Neural progenitor cell (in vitro differentiated cells): ENCODE measurements at regions not wholly inside any gene's neighbourhood (a gene's known extent, or its start where the extent isn't known, plus 50 kb on each side); places are given as distances from the start of the nearest gene placed in this dataset.
"Not testable (repeated sequence)": the region's sequence is repeated elsewhere in the genome, so short reads cannot be mapped to it uniquely, and the experiment has no call there.

Experiments
- DNase-seq: peaks from one replicate; pipeline ENCODE4 v3.0.0-alpha.2; 2016; ENCODE audit warnings: low spot score
- H2AFZ ChIP-seq: fragments of 200-600 bp; sonication (generic); replicated peaks from 2 replicates; pipeline ENCODE4 v1.6.1; 2016; ENCODE audit warnings: antibody characterized with exemption
- H3F3A ChIP-seq: fragments of 200-600 bp; sonication (generic); 2 replicates; pipeline ENCODE4 v1.6.1; 2016; ENCODE audit warnings: antibody characterized with exemption, low read depth
- H3K27ac ChIP-seq: fragments of 200-600 bp; sonication (generic); 2 replicates; pipeline ENCODE4 v1.5.1; 2016; ENCODE audit warnings: mild to moderate bottlenecking
- H3K27me3 ChIP-seq: fragments of 200-600 bp; sonication (generic); 2 replicates; pipeline ENCODE4 v1.6.1; 2016; ENCODE audit warnings: mild to moderate bottlenecking, moderate library complexity
- H3K36me3 ChIP-seq: fragments of 200-600 bp; sonication (generic); 2 replicates; pipeline ENCODE4 v1.5.1; 2016
- H3K4me1 ChIP-seq: fragments of 200-600 bp; sonication (generic); 2 replicates; pipeline ENCODE4 v1.6.1; 2016; ENCODE audit warnings: mixed run types
- H3K4me2 ChIP-seq: fragments of 200-600 bp; sonication (generic); 2 replicates; pipeline ENCODE4 v1.6.1; 2016
- H3K4me3 ChIP-seq: fragments of 200-600 bp; sonication (generic); 2 replicates; pipeline ENCODE4 v1.5.1; 2016
- H3K79me2 ChIP-seq: fragments of 200-600 bp; sonication (generic); 2 replicates; pipeline ENCODE4 v1.6.1; 2016; ENCODE audit warnings: low read depth
- H3K9ac ChIP-seq: fragments of 200-600 bp; sonication (generic); 2 replicates; pipeline ENCODE4 v1.6.1; 2016
- H3K9me3 ChIP-seq: fragments of 200-600 bp; sonication (generic); 2 replicates; pipeline ENCODE4 v1.5.1; 2016; ENCODE audit warnings: low read depth
- H4K20me1 ChIP-seq: fragments of 200-600 bp; sonication (generic); 2 replicates; pipeline ENCODE4 v1.6.1; 2016; ENCODE audit warnings: low read depth
- H3K27ac Mint-ChIP-seq: 3 replicates; pipeline ENCODE4 v1.8.0; 2021; ENCODE audit warnings: mixed read lengths
- H3K27me3 Mint-ChIP-seq: 2 replicates; pipeline ENCODE4 v1.8.0; 2022; ENCODE audit warnings: low read depth, mild to moderate bottlenecking, inconsistent platforms, moderate library complexity, mixed read lengths; ENCODE audit not compliant: insufficient read depth
- H3K36me3 Mint-ChIP-seq: 3 replicates; pipeline ENCODE4 v1.8.0; 2021; ENCODE audit warnings: mixed read lengths
- H3K4me1 Mint-ChIP-seq: 3 replicates; pipeline ENCODE4 v1.8.0; 2021; ENCODE audit warnings: mixed read lengths
- H3K4me3 Mint-ChIP-seq: 3 replicates; pipeline ENCODE4 v1.8.0; 2021; ENCODE audit warnings: mild to moderate bottlenecking, moderate library complexity, mixed read lengths
- H3K9me3 Mint-ChIP-seq: 3 replicates; pipeline ENCODE4 v1.8.0; 2020; ENCODE audit warnings: mixed read lengths
- EZH2 ChIP-seq: fragments of 200-600 bp; sonication (generic); IDR thresholded peaks from 2 replicates; pipeline ENCODE4 v1.6.1; 2017; ENCODE audit warnings: antibody characterized with exemption, mild to moderate bottlenecking, moderate library complexity
- EZH2phosphoT487 ChIP-seq: fragments of 200-600 bp; sonication (generic); IDR thresholded peaks from 2 replicates; pipeline ENCODE4 v1.6.1; 2017; ENCODE audit warnings: antibody characterized with exemption
- TF ChIP-seq, protein P1 (sequence below): fragments of 200-600 bp; sonication (generic); IDR thresholded peaks from 2 replicates; pipeline ENCODE4 v1.5.1; 2017; ENCODE audit warnings: antibody characterized with exemption, mild to moderate bottlenecking

DNA sequence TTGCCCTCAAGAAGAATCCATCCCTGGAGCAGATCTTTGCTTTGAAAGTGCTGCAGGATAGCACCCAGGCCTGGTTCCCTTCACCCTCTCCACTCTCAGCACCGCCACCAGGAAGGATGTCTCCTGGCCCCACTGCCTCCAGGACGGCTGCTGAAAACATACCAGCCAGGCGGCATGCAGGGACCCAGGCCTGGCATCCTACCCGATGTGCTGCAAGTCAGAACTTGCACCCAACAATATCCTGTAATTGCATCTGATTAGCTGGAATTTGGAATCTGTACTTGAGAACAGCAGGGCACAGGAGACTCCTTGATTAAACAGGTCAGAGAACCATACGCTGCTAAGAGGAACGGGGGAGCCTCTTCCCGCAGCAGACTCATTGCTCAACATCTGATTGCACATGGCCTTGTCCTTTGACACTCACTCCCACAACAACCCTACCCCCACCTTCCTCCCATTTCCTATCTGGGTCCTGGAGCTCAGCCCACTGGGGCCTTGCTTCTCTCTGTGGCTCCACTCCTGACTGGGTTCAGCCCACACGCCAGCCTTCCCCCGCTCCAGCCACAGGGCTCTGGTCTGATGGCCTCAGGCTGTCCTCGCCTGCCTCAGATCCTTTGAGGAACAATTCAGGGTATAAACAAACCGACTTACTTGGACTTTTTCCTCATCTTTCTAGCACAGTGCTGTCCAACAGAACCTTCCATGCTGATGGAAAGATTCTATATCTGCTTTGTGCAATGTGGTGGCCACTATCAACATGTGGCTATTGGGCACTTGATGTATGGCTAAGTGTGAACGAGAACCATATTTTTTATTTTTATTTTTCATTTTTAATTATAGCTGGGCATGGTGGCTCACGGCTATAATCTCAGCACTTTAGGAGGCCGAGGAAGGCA is 78.0 kb downstream of the FGD2 start:
- H3K9me3 ChIP-seq = no peaks in the 10 kb centered on the region
- H3K27ac ChIP-seq = no peak overlapping the region
- H3K9me3 Mint-ChIP-seq = no peaks in the 10 kb centered on the region
- peak overlapping the region; percentile 85 for H3K27ac Mint-ChIP-seq
- H4K20me1 ChIP-seq = no peaks in the 10 kb centered on the region
- H3K4me1 Mint-ChIP-seq = peaks cover 6% of the 10 kb centered on the region
- H3K36me3 Mint-ChIP-seq = no peaks in the 10 kb centered on the region
- H3K27me3 ChIP-seq = no peaks in the 10 kb centered on the region
- no peak overlapping the region for H3K4me2 ChIP-seq
- H3K4me3 Mint-ChIP-seq = peak overlapping the region; percentile 52
- DNase-seq = no peak
- H3K4me3 ChIP-seq = no peak overlapping the region
- no peaks in the 10 kb centered on the region for H3K79me2 ChIP-seq
- H3K4me1 ChIP-seq = no peaks in the 10 kb centered on the region
- no peak overlapping the region for H2AFZ ChIP-seq
- TF ChIP-seq, protein P1, sequence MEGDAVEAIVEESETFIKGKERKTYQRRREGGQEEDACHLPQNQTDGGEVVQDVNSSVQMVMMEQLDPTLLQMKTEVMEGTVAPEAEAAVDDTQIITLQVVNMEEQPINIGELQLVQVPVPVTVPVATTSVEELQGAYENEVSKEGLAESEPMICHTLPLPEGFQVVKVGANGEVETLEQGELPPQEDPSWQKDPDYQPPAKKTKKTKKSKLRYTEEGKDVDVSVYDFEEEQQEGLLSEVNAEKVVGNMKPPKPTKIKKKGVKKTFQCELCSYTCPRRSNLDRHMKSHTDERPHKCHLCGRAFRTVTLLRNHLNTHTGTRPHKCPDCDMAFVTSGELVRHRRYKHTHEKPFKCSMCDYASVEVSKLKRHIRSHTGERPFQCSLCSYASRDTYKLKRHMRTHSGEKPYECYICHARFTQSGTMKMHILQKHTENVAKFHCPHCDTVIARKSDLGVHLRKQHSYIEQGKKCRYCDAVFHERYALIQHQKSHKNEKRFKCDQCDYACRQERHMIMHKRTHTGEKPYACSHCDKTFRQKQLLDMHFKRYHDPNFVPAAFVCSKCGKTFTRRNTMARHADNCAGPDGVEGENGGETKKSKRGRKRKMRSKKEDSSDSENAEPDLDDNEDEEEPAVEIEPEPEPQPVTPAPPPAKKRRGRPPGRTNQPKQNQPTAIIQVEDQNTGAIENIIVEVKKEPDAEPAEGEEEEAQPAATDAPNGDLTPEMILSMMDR = no peak
- TF ChIP-seq EZH2 = no peak
- no peak for TF ChIP-seq EZH2phosphoT487
- no peaks in the 10 kb centered on the region for H3K36me3 ChIP-seq
- no peak overlapping the region for H3K9ac ChIP-seq
- peaks cover 6% of the 10 kb centered on the region for H3K27me3 Mint-ChIP-seq
- H3F3A ChIP-seq = no peaks in the 10 kb centered on the region

DNA sequence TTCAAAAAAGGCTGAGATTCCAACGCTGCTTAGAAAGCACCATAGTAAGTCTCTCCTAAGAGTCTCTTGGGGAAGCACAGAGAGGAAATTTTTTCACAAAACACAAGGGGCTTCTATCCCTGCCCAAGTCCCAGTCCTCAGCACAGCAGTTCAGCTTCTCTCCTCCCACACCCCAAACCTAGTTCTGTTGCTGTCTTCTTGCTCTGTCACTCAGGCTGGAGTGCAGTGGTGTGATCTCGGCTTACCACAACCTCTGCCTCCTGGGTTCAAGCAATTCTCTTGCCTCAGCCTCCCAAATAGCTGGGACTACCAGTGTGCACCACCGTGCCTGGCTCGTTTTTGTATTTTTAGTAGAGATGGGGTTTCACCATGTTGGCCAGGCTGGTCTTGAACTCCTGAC is 79.2 kb downstream of the FGD2 start:
- not testable (repeated sequence) for H3F3A ChIP-seq, H3K27me3 Mint-ChIP-seq, H3K4me1 Mint-ChIP-seq, H3K9ac ChIP-seq, DNase-seq, H2AFZ ChIP-seq, H3K9me3 Mint-ChIP-seq, H3K79me2 ChIP-seq, H3K9me3 ChIP-seq, H3K4me3 ChIP-seq, H3K27ac ChIP-seq, H4K20me1 ChIP-seq, H3K4me1 ChIP-seq, H3K27ac Mint-ChIP-seq, H3K36me3 Mint-ChIP-seq, H3K4me3 Mint-ChIP-seq, H3K36me3 ChIP-seq, H3K27me3 ChIP-seq, H3K4me2 ChIP-seq

DNA sequence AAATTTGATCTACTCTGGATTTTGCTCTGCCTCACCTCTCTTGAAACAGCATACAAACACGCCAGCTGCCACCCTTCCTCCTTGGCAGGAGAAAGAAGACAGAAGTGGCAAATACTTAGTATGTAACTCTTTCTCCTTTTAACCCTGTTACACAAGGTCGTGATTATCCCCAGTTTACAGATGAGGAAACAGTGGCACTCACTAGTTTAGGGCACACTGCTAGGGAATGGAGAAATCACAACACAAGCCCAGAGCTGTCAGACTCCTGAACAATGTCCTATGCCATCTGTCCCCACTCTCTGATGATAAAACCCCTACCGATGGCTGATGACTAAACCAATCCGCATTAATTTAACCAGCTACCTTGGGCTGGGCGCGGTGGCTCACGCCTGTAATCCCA is 79.7 kb downstream of the FGD2 start:
- Mint-ChIP-seq H3K9me3 (no peaks in the 10 kb centered on the region), H3K36me3 (no peaks in the 10 kb centered on the region), H3K27me3 (peaks cover 6% of the 10 kb centered on the region), H3K27ac (no peak overlapping the region), H3K4me1 (peaks cover 6% of the 10 kb centered on the region), H3K4me3 (no peak overlapping the region)
- H3K27me3 ChIP-seq = no peaks in the 10 kb centered on the region
- H3K27ac ChIP-seq = no peak overlapping the region
- H3K9me3 ChIP-seq = no peaks in the 10 kb centered on the region
- no peak overlapping the region for H3K9ac ChIP-seq
- TF ChIP-seq EZH2phosphoT487 (no peak), EZH2 (no peak)
- TF ChIP-seq, protein P1 = no peak
- H3F3A ChIP-seq = no peaks in the 10 kb centered on the region
- no peak overlapping the region for H2AFZ ChIP-seq
- H3K79me2 ChIP-seq = no peaks in the 10 kb centered on the region
- H4K20me1 ChIP-seq = no peaks in the 10 kb centered on the region
- H3K4me1 ChIP-seq = no peaks in the 10 kb centered on the region
- no peaks in the 10 kb centered on the region for H3K36me3 ChIP-seq
- H3K4me2 ChIP-seq = no peak overlapping the region
- no peak overlapping the region for H3K4me3 ChIP-seq
- no peak for DNase-seq

DNA sequence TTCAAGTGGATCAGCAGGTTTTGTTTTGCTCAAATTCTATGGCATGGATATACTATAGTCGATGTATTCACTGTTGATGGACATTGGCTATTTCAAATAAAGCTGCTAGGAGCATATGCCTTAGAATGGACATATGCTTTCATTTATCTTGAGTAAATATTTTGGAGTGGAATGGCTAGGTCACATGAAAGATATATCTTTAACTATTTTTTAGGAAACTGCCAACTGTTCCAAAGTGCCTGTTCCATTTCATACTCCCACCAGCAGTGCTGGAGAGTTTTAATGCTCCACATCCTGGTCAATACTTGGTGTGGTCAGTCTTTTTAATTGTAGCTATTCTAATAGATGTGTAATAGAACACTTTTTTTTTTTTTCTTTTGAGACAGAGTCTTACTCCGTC is 81.1 kb upstream of the PIM1 start:
- Histone ChIP-seq H3K9ac (no peak overlapping the region), H3K27ac (no peak overlapping the region), H3K9me3 (no peaks in the 10 kb centered on the region), H4K20me1 (no peaks in the 10 kb centered on the region), H2AFZ (no peak overlapping the region), H3K79me2 (no peaks in the 10 kb centered on the region), H3K4me3 (no peak overlapping the region), H3K27me3 (no peaks in the 10 kb centered on the region), H3K4me1 (no peaks in the 10 kb centered on the region), H3K4me2 (no peak overlapping the region), H3K36me3 (no peaks in the 10 kb centered on the region), H3F3A (no peaks in the 10 kb centered on the region)
- peaks cover 10% of the 10 kb centered on the region for H3K27me3 Mint-ChIP-seq
- H3K9me3 Mint-ChIP-seq = no peaks in the 10 kb centered on the region
- TF ChIP-seq EZH2phosphoT487 (no peak), EZH2 (no peak)
- TF ChIP-seq, protein P1 = no peak
- no peaks in the 10 kb centered on the region for H3K36me3 Mint-ChIP-seq
- H3K27ac Mint-ChIP-seq = no peak overlapping the region
- H3K4me1 Mint-ChIP-seq = peaks cover 12% of the 10 kb centered on the region
- no peak overlapping the region for H3K4me3 Mint-ChIP-seq
- no peak for DNase-seq
